Urothelium cell line (cell line): ENCODE measurements at regions not wholly inside any gene's neighbourhood (a gene's known extent, or its start where the extent isn't known, plus 50 kb on each side); places are given as distances from the start of the nearest gene placed in this dataset.

ENCODE experiments used
- DNase-seq: peaks from one replicate; pipeline ENCODE4 v3.0.0; 2011; ENCODE audit warnings: low spot score, mixed read lengths
- FAIRE-seq: peaks from 2 replicates; lab custom pipeline; 2011; peaks lifted over from hg19 to GRCh38; lab: Jason Lieb, UNC

DNA sequence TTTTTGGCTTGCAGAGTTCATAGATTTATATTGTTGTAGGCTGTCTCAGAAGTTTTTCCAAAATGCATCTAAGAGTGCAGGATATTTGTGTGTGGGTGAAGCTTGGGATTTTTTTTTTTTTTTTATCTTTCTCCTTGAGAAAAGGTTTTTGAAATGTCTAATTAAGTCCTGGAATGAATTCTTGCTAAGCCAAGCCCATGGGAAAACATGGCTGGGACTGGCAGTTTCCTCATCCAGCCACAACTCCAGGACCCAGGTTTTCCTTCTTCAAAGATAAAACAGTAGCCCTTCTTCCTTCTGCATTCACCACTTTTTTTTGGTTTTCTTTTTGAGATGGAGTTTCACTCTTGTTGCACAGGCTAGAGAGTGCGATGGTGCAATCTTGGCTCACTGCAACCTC lies 242.5 kb upstream of the JAG1 start:
- no peak for FAIRE-seq
- no peak for DNase-seq

- no peak for DNase-seq
- FAIRE-seq = no peak
Observed at GRCh38 chr20:10917826-10918225, 244.0 kb upstream of the JAG1 start.

GRCh38 chr20:10919396-10920140 lies 245.8 kb upstream of the JAG1 start:
- peak; percentile 37 for DNase-seq
- no peak for FAIRE-seq

DNA sequence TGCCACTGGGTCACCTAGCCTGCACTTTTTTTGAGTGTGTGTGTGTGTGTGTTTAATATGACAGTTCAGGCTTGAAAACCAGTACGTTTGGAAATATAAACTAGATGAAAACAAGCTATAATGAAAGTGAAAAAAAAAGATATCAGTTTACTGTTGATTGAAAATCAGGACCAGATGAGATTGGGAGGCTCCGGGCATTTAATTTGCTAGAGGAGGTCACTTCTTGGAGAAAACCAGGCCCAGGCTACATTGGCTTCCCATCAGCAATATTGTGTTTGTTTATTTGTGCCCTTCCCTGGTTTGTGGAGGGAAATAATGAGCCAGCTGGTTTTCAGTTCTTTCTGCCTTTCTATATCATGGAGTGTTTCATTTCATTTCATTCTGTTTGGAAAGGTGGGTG lies 246.6 kb upstream of the JAG1 start:
- FAIRE-seq = no peak
- no peak for DNase-seq

- FAIRE-seq (no peak), DNase-seq (no peak)
Observed at GRCh38 chr20:10921491-10922010, 247.8 kb upstream of the JAG1 start.

GRCh38 chr20:10922506-10922905 lies 248.7 kb upstream of the JAG1 start:
- DNase-seq = no peak
- no peak for FAIRE-seq

- no peak for FAIRE-seq
Observed at GRCh38 chr20:10922941-10923340, 249.1 kb upstream of the JAG1 start.

GRCh38 chr20:10924644-10925201 lies 250.9 kb upstream of the JAG1 start:
- FAIRE-seq (no peak), DNase-seq (no peak)

More at GRCh38 chr20:10922941-10923340, 249.1 kb upstream of the JAG1 start:
- peak; percentile 66 for DNase-seq

GRCh38 chr20:10925767-10926166 lies 252.0 kb upstream of the JAG1 start:
- FAIRE-seq (no peak), DNase-seq (no peak)

GRCh38 chr20:10927011-10927583 lies 253.3 kb upstream of the JAG1 start:
- FAIRE-seq = no peak
- DNase-seq = no peak

GRCh38 chr20:10927936-10928840 lies 254.4 kb upstream of the JAG1 start:
- no peak for DNase-seq
- no peak for FAIRE-seq

GRCh38 chr20:10928841-10929421 lies 255.1 kb upstream of the JAG1 start:
- DNase-seq (no peak), FAIRE-seq (no peak)

DNA sequence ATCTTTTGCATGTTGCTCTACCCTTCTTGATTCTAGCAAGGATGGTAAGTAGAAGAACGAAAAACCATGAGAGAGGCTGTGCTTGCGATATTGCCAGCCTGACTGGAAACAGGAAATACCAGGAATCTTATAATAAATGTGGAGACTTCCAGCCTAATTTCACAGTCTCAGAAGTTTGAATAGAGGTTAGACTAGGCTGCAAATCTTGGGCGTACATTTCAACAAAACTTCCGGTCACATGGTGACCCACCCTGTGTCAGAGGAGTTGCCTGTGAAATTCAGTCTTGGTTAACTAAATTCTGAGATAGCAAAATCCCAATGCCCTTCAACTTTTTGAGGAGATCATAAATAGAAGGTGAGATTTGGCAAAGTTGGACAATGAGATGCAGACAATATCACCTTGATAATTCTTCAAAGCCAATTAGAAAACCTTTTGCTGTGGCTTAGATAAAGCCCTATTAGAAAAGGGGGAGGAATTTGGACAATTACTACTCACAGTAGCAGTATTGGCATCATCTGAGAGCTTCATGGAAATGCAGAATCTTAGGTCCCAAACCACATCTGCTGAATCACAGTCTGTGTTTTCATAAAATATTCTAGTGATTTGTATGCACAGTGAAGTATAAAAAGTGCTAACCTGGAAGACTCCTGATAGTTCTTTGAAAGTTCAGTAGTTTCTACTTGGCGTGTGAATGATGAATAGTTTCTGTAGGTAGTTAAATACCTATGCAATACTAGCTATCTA lies 262.0 kb upstream of the JAG1 start:
- DNase-seq (no peak), FAIRE-seq (no peak)

DNA sequence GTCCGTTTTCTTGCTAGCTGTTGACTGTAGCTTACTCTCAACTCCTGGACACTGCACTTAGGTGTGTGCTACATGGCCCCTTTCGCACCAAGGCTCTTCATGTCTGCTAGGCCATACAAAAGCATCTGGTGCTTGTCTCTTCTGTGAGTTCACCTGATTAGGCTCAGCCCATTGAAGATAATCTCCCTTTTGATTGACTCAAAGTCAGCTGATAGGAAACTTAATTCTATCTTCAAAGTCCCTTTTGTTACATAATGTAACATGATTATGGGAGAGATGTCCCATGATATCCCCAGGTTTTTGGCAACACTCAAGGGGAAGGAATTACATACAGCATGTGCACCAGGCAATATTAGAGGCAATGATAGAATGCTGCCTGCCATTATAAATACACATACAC lies 263.0 kb upstream of the JAG1 start:
- DNase-seq (no peak), FAIRE-seq (no peak)

DNA sequence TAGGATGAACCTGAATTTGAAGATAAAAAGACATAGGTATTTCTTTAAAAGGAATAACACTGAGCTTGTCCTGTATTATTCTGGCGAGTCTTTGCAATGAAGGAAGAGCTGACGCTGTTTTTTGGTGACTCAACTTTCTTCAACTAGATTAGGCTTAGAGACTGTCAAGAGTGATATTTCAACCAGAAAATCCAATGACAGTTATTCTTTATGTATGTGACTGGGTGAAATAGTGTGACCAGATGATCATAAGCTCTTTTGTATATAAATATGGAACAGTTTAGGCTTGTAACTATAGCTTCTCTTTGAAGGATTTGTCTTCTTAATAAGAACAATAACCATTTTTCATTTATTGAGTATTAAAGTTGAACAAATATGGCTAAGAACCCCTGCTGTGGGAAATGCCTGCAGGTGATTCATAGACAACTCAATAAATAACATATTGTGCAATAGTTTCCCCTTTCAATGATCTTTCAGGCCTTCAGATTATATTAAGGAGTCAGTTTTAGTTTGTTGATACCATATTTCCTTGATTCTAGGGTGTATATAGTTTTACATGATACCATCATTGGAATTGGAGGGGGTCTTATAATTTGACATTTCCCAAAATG lies 265.6 kb upstream of the JAG1 start:
- DNase-seq (no peak), FAIRE-seq (no peak)

GRCh38 chr20:10940941-10941340 lies 267.1 kb upstream of the JAG1 start:
- DNase-seq (no peak), FAIRE-seq (no peak)

GRCh38 chr20:10943686-10944265 lies 270.0 kb upstream of the JAG1 start:
- FAIRE-seq (no peak), DNase-seq (no peak)

GRCh38 chr20:10946124-10946880 lies 272.5 kb upstream of the JAG1 start:
- no peak for FAIRE-seq
- DNase-seq = no peak

GRCh38 chr20:10947726-10948125 lies 273.9 kb upstream of the JAG1 start:
- FAIRE-seq (no peak), DNase-seq (no peak)
